ENCODE measurements at regions not wholly inside any gene's neighbourhood (a gene's known extent, or its start where the extent isn't known, plus 50 kb on each side); places are given as distances from the start of the nearest gene placed in this dataset.
A peak's percentile ranks its signal among the peaks of the same experiment; 100 is the strongest.
"Not testable (repeated sequence)": the region's sequence is repeated elsewhere in the genome, so short reads cannot be mapped to it uniquely, and the experiment has no call there.

DNA sequence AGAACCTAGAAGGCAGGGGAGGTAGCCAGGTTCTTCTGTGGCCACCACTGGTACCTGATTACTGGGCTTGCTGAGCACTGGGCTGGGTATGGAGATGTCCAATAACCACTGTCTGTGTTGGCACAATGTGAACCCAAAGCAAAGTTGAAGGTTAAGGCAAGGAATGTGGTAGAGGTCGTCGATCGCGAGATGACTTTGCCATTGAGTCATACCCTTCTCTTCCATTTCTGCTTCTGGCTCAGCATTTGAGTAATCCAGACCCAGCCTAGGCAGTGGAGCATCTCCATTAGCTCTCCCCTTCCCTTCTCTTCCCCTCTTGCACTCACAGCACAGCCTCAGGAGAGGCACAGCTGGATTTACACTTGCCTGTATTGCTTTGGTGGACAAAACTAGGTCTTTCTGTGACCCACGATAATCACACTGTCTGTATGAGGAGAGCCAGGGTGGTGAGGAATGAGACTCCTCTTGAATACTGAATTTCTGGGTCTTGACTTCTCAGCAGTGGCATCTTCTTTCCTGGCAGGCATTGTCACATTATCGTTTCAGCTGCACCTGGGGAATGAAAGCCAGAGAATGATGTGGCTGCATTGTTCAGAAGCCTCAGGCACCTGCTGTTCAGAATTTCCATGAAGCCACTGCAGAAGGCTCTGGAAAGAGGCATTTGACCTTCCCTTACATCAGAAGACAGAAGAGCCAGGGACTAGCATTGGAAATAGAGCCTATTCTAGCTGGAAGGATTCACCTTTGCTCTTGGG is 272.6 kb downstream of the PDCD6IP start:
- TF ChIP-seq GATA1 (IDR thresholded peaks at IDR 0.05; ENCODE audit: low read depth, low read length): no peak
- no peak for TF ChIP-seq POLR2A (IDR thresholded peaks at IDR 0.05; ENCODE audit: low read length)
- DNase-seq: no peak

DNA sequence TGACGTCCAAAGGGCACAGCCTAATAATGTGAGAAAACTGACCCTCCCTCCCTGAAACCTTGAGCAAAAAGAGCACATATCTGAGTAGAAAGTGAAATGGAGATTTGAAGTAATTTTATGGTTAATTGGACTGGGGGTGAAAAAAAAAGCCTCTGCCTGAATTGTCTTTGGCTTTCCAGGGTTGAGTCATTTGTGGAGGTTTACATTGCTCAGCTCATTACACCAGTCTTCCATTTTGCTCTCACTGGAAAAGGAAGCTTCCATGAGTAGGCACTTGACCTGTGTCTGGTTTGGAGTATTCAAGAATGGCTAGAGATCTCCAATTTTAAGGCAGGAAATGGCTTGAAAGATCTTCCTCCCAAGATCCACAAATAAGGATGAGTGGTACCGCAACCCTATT is 273.9 kb downstream of the PDCD6IP start:
- DNase-seq: no peak

GRCh38 chr3:34073111-34073510 is 274.7 kb downstream of the PDCD6IP start:
- DNase-seq: no peak
- no peak for TF ChIP-seq POLR2A (IDR thresholded peaks at IDR 0.05; ENCODE audit: low read length)
- no peak for TF ChIP-seq GATA1 (IDR thresholded peaks at IDR 0.05; ENCODE audit: low read depth, low read length)

More for the DNA sequence above, 273.9 kb downstream of the PDCD6IP start:
- TF ChIP-seq GATA1 (IDR thresholded peaks at IDR 0.05; ENCODE audit: low read depth, low read length): no peak
- TF ChIP-seq POLR2A (IDR thresholded peaks at IDR 0.05; ENCODE audit: low read length): no peak

DNA sequence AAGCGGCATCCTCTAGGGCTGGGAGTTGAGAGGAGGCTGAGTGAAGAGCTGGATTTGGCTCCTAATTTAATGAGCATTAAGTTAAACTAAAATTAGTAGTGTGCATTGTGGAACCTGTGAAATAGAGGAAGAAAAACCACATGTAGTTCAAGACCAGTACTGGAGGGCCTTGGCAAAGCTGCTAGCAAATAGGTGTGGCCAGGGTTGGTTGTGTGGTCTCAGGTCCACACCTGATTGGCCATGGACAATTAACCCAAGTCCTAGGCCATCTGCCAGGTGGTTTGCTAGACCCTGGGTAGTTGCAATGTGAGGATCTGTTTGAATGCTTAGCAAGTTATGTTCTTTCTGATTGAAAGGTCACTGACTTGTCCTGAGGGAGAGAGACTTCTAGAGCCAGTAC is 275.5 kb downstream of the PDCD6IP start:
- TF ChIP-seq GATA1 (IDR thresholded peaks at IDR 0.05; ENCODE audit: low read depth, low read length) (no peak), POLR2A (IDR thresholded peaks at IDR 0.05; ENCODE audit: low read length) (no peak)
- no peak for DNase-seq

DNA sequence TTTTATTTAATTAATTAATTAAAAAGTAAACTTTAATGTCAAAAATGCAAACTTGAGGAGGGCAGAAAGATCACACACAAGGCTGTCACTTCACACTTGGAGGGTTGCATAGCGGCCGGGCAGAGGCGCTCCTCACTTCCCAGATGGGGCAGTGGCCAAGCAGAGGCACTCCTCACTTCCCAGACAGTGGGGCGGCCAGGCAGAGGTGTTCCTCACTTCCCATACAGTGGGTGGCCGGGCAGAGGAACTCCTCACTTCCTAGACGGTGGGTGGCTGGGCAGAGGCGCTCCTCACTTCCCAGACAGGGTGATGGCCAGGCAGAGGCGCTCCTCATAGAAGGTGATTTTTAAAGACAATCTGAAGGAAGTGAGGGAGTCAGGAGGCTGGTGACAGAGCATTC is 277.5 kb downstream of the PDCD6IP start:
- TF ChIP-seq POLR2A (IDR thresholded peaks at IDR 0.05; ENCODE audit: low read length) (no peak), GATA1 (IDR thresholded peaks at IDR 0.05; ENCODE audit: low read depth, low read length) (no peak)
- no peak for DNase-seq

GRCh38 chr3:34077417-34078195 is 279.2 kb downstream of the PDCD6IP start:
- TF ChIP-seq GATA1 (IDR thresholded peaks at IDR 0.05; ENCODE audit: low read depth, low read length): no peak
- TF ChIP-seq POLR2A (IDR thresholded peaks at IDR 0.05; ENCODE audit: low read length): no peak

DNA sequence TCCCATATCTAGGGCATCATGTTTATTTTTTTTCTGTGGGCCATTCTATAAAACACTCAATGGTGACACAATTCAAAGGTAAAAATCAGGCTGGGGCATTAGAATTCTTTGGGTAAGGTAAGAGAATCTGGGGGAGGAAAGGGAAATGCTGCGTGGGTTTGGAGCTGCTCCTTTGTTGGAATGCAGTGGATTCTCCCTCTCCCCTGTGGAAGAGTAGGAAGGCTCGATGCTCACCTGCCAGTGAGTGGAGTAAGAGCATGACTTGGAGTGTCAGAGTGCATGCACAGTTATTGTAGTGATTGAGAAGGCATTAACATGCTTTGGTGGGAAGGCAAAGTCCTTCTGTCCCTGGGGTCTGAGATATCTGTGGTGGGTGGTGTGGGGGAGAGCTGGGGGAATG is 280.0 kb downstream of the PDCD6IP start:
- TF ChIP-seq GATA1 (IDR thresholded peaks at IDR 0.05; ENCODE audit: low read depth, low read length) (no peak), POLR2A (IDR thresholded peaks at IDR 0.05; ENCODE audit: low read length) (no peak)

More at GRCh38 chr3:34077417-34078195, 279.2 kb downstream of the PDCD6IP start:
- DNase-seq: no peak

GRCh38 chr3:34079849-34080248 is 281.4 kb downstream of the PDCD6IP start:
- not testable (repeated sequence) for DNase-seq

More for the DNA sequence above, 280.0 kb downstream of the PDCD6IP start:
- DNase-seq: no peak

- not testable (repeated sequence) for DNase-seq
Measured at GRCh38 chr3:34090379-34090778, 291.9 kb downstream of the PDCD6IP start.

- TF ChIP-seq GATA1 (IDR thresholded peaks at IDR 0.05; ENCODE audit: low read depth, low read length) (no peak), POLR2A (IDR thresholded peaks at IDR 0.05; ENCODE audit: low read length) (no peak)
- DNase-seq: no peak
Measured at GRCh38 chr3:34090876-34091275, 292.4 kb downstream of the PDCD6IP start.

DNA sequence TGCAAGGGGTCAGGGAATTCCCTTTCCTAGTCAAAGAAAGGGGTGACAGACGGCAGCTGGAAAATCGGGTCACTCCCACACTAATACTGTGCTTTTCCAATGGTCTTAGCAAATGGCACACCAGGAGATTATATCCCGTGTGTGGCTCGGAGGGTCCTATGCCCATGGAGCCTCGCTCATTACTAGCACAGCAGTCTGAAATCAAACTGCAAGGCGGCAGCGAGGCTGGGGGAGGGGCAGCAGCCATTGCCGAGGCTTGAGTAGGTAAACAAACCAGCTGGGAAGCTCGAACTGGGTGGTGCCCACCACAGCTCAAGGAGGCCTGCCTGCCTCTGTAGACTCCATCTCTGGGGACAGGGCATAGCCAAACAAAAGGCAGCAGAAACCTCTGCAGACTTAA is 295.9 kb downstream of the PDCD6IP start:
- not testable (repeated sequence) for DNase-seq

GRCh38 chr3:34102288-34102687 is 303.9 kb downstream of the PDCD6IP start:
- DNase-seq: no peak
- TF ChIP-seq POLR2A (IDR thresholded peaks at IDR 0.05; ENCODE audit: low read length) (no peak), GATA1 (IDR thresholded peaks at IDR 0.05; ENCODE audit: low read depth, low read length) (no peak)

GRCh38 chr3:34106379-34106778 is 307.9 kb downstream of the PDCD6IP start:
- DNase-seq: no peak
- no peak for TF ChIP-seq GATA1 (IDR thresholded peaks at IDR 0.05; ENCODE audit: low read depth, low read length)
- no peak for TF ChIP-seq POLR2A (IDR thresholded peaks at IDR 0.05; ENCODE audit: low read length)

GRCh38 chr3:34106879-34107278 is 308.4 kb downstream of the PDCD6IP start:
- TF ChIP-seq POLR2A (IDR thresholded peaks at IDR 0.05; ENCODE audit: low read length) (no peak), GATA1 (IDR thresholded peaks at IDR 0.05; ENCODE audit: low read depth, low read length) (no peak)
- peak; percentile 19 to 48 for DNase-seq

- TF ChIP-seq POLR2A (IDR thresholded peaks at IDR 0.05; ENCODE audit: low read length) (no peak), GATA1 (IDR thresholded peaks at IDR 0.05; ENCODE audit: low read depth, low read length) (no peak)
- DNase-seq: no peak
Measured at GRCh38 chr3:34107669-34108068, 309.2 kb downstream of the PDCD6IP start.
